ENCODE measurements at regions not wholly inside any gene's neighbourhood (a gene's known extent, or its start where the extent isn't known, plus 50 kb on each side); places are given as distances from the start of the nearest gene placed in this dataset.
A peak's percentile ranks its signal among the peaks of the same experiment; 100 is the strongest.

DNA sequence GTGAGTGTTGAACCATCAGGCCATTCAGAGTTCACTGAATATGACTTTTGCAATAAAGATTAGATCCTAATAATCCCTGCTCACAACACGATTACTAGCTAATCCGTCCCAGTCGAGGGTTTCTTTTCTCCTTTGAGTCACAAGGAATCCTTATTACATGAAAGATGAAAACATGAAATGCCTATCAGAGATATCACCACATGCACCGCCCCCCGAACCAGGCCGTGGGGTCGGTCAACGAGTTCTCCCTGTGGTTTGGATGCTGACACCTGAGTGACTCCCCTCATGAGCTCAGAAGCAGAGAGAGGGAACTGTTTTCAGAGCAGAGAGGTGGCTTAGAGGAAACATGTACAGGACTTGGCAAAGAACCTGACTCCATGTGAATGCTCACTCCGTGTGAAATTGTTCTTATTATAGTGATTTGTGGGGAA, 263.3 kb downstream of the ETS1 start:
- Histone ChIP-seq H3K4me3 (no peak overlapping the region), H3K27ac (peak overlapping the region in 1 of 2 donors; percentile 30), H3K27me3 (no peaks in the 10 kb centered on the region), H3K4me1 (peaks cover 0 to 6% of the 10 kb centered on the region in 2 donors), H3K9me3 (no peaks in the 10 kb centered on the region), H3K36me3 (no peaks in the 10 kb centered on the region)
- intact Hi-C loops (cut with DNase I), result no loop called here
- ATAC-seq, result no peak
- no peak for DNase-seq
- TF ChIP-seq, protein P1, sequence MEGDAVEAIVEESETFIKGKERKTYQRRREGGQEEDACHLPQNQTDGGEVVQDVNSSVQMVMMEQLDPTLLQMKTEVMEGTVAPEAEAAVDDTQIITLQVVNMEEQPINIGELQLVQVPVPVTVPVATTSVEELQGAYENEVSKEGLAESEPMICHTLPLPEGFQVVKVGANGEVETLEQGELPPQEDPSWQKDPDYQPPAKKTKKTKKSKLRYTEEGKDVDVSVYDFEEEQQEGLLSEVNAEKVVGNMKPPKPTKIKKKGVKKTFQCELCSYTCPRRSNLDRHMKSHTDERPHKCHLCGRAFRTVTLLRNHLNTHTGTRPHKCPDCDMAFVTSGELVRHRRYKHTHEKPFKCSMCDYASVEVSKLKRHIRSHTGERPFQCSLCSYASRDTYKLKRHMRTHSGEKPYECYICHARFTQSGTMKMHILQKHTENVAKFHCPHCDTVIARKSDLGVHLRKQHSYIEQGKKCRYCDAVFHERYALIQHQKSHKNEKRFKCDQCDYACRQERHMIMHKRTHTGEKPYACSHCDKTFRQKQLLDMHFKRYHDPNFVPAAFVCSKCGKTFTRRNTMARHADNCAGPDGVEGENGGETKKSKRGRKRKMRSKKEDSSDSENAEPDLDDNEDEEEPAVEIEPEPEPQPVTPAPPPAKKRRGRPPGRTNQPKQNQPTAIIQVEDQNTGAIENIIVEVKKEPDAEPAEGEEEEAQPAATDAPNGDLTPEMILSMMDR (IDR thresholded peaks at IDR 0.05), result no peak

DNA sequence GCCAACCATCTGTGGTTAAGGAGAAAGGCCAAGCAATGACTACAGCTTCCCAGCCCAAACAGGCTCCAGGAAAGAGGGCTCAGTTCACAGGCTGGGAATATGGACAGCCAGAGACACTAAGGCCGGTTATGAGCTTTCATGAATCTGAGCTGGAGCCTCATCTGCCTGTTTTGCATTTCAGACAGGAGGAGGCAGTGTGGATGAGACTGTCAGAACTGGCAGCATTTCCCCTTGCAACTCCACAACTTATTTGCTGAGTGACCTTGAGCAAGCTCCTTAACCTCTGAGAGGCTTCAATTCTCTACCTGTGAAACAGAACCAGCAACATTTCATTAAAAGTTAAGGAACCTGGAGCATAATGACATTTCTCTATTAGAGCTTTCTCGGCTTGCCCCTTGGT, 264.0 kb downstream of the ETS1 start:
- no peak for DNase-seq
- intact Hi-C loops (cut with DNase I), result no loop called here
- H3K4me3 ChIP-seq, result no peak overlapping the region
- H3K36me3 ChIP-seq, result no peaks in the 10 kb centered on the region
- no peak overlapping the region for H3K27ac ChIP-seq
- no peaks in the 10 kb centered on the region for H3K9me3 ChIP-seq
- ATAC-seq, result peak; percentile 87
- TF ChIP-seq, protein P1 (IDR thresholded peaks at IDR 0.05), result no peak
- no peaks in the 10 kb centered on the region for H3K27me3 ChIP-seq
- H3K4me1 ChIP-seq, result peaks cover 0 to 11% of the 10 kb centered on the region in 2 donors

DNA sequence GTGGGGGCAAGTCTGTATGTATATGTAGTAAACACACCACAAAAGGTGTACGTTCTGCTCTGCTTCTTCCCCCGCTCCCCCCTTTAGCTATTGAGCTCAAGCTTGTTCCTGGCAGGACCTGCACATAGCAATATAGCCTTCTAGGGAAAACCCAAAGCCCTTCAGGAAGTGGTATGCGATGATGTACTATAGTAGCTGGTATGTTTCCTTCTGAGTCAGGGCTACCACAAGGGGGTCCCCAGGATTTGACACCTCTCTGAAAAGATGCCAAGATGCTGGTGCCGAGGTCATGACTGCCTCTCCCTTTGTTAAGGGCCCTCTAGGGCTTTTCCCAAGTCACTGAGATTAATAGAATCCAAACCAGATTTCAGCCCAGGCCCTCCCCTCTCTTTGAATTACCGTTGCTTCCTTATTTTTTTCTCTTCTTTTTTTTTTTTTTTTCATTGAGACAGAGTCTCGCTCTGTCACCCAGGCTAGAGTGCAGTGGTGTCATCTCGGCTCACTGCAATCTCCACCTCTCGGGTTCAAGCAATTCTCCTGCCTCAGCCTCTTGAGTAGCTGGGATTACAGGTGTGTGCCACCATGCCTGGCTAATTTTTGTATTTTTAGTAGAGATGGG, 268.4 kb downstream of the ETS1 start:
- intact Hi-C loops (cut with DNase I), result no loop called here

DNA sequence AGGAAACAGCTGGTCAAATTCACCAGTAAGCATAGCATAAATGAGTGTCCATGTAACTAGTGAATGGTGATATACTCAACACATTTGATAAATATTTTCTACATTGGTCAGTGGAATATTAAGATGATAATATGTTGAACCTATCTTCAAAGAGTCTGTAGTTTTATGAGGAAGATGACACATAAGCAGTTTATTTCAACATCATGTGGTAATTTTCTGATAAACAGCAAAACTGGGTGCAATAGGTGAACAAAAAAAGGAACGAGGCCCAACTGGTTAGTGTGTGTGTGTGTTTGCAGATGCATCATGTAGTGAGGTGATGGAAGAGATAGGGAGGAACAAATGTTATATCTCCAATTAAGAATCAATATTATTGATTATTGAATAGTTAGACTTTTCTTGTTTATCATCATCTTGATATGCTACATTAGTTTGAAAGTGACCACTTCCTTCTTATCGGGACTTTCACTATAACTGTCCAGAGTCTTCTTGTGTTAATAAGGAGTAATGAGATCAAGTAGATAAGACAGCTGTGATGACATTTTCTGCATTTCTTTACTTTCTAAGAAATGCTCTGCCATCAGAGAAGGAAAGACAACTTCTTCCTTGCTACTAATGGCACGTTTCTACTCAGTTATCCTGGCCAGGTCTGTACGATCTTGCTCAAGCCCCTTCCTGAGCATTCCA, 270.7 kb downstream of the ETS1 start:
- H3K36me3 ChIP-seq, result no peaks in the 10 kb centered on the region
- H3K27ac ChIP-seq, result no peak overlapping the region
- no peak for DNase-seq
- no peak overlapping the region for H3K4me3 ChIP-seq
- no peaks in the 10 kb centered on the region for H3K27me3 ChIP-seq
- no peak for ATAC-seq
- intact Hi-C loops (cut with DNase I), result no loop called here
- H3K9me3 ChIP-seq, result peaks cover 0 to 18% of the 10 kb centered on the region in 2 donors
- TF ChIP-seq, protein P1 (IDR thresholded peaks at IDR 0.05), result no peak
- peaks cover 0 to 14% of the 10 kb centered on the region in 2 donors for H3K4me1 ChIP-seq

More for the DNA sequence above, 268.4 kb downstream of the ETS1 start:
- no peaks in the 10 kb centered on the region for H3K27me3 ChIP-seq
- no peaks in the 10 kb centered on the region for H3K36me3 ChIP-seq
- peaks cover 0 to 15% of the 10 kb centered on the region in 2 donors for H3K9me3 ChIP-seq
- DNase-seq, result no peak
- no peak for ATAC-seq
- TF ChIP-seq, protein P1 (IDR thresholded peaks at IDR 0.05), result no peak
- H3K4me3 ChIP-seq, result no peak overlapping the region
- peaks cover 0 to 20% of the 10 kb centered on the region in 2 donors for H3K4me1 ChIP-seq
- no peak overlapping the region for H3K27ac ChIP-seq

DNA sequence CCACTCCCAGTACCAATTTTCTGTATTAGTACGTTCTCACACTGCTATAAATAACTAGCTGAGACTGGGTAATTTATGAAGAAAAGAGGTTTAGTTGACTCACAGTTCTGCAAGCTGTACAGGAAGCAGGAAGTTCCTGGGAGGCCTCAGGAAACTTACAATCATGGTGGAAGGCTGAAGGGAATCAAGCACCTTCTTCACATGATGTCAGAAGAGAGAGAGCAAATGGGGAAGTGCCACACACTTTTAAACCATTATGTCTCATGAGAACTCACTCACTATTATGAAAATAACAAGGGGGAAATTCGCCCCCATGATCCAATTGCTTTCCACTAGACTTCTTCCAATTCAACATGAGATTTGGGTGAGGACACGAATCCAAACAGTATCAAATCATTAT, 271.4 kb downstream of the ETS1 start:
- ATAC-seq (no peak), DNase-seq (no peak)
- Histone ChIP-seq H3K27me3 (no peaks in the 10 kb centered on the region), H3K36me3 (no peaks in the 10 kb centered on the region), H3K9me3 (peaks cover 0 to 18% of the 10 kb centered on the region in 2 donors), H3K4me3 (no peak overlapping the region), H3K4me1 (peaks cover 0 to 14% of the 10 kb centered on the region in 2 donors), H3K27ac (no peak overlapping the region)
- intact Hi-C loops (cut with DNase I), result no loop called here
- TF ChIP-seq, protein P1 (IDR thresholded peaks at IDR 0.05), result no peak
